ENCODE measurements at regions not wholly inside any gene's neighbourhood (a gene's known extent, or its start where the extent isn't known, plus 50 kb on each side); places are given as distances from the start of the nearest gene placed in this dataset.

GRCh38 chr22:44428941-44429830, 68.8 kb downstream of the RTL6 start:
- in situ Hi-C loops (cut with MboI; ENCODE audit: low pct_unique_long_range_greater_than_20kb, low sequenced_read_pairs, unreplicated experiment), result no loop called here
- no peak for DNase-seq (ENCODE audit: low spot score)
- no peak for TF ChIP-seq CTCF (IDR thresholded peaks at IDR 0.05; ENCODE audit: extremely low read depth, insufficient read depth, missing control alignments)

GRCh38 chr22:44427611-44428470, 70.2 kb downstream of the RTL6 start:
- DNase-seq (ENCODE audit: low spot score), result no peak
- in situ Hi-C loops (cut with MboI; ENCODE audit: low pct_unique_long_range_greater_than_20kb, low sequenced_read_pairs, unreplicated experiment), result no loop called here
- TF ChIP-seq CTCF (IDR thresholded peaks at IDR 0.05; ENCODE audit: extremely low read depth, insufficient read depth, missing control alignments), result no peak

DNA sequence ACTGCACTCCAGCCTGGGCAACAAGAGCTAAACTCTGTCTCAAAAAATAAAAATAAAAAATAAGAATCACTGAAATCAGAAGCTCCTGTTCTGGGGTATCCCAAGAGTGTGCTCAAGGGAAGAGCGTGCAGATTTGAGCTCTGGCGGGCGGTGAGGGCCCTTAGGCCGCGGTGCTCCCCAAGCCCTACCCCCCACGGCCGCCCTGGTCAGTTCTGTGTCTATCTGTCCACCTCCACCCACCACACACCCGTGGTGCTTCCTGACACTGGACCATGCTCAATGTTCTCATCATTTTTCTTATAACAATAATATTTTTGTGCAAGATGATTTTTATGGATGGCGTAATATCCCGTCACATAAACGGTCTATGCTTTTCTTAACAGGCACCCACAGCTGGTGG, 71.1 kb downstream of the RTL6 start:
- no peak for DNase-seq (ENCODE audit: low spot score)

GRCh38 chr22:44425694-44426045, 72.4 kb downstream of the RTL6 start:
- in situ Hi-C loops (cut with MboI; ENCODE audit: low pct_unique_long_range_greater_than_20kb, low sequenced_read_pairs, unreplicated experiment), result no loop called here
- TF ChIP-seq CTCF (IDR thresholded peaks at IDR 0.05; ENCODE audit: extremely low read depth, insufficient read depth, missing control alignments), result no peak
- no peak for DNase-seq (ENCODE audit: low spot score)

More for the DNA sequence above, 71.1 kb downstream of the RTL6 start:
- TF ChIP-seq CTCF (IDR thresholded peaks at IDR 0.05; ENCODE audit: extremely low read depth, insufficient read depth, missing control alignments), result no peak
- in situ Hi-C loops (cut with MboI; ENCODE audit: low pct_unique_long_range_greater_than_20kb, low sequenced_read_pairs, unreplicated experiment), result no loop called here

- no peak for DNase-seq (ENCODE audit: low spot score)
- in situ Hi-C loops (cut with MboI; ENCODE audit: low pct_unique_long_range_greater_than_20kb, low sequenced_read_pairs, unreplicated experiment), result no loop called here
- no peak for TF ChIP-seq CTCF (IDR thresholded peaks at IDR 0.05; ENCODE audit: extremely low read depth, insufficient read depth, missing control alignments)
Observed at GRCh38 chr22:44424867-44425693, 73.0 kb downstream of the RTL6 start.

- in situ Hi-C loops (cut with MboI; ENCODE audit: low pct_unique_long_range_greater_than_20kb, low sequenced_read_pairs, unreplicated experiment), result no loop called here
- no peak for TF ChIP-seq CTCF (IDR thresholded peaks at IDR 0.05; ENCODE audit: extremely low read depth, insufficient read depth, missing control alignments)
- no peak for DNase-seq (ENCODE audit: low spot score)
Observed at GRCh38 chr22:44424359-44424682, 73.7 kb downstream of the RTL6 start.
